ENCODE measurements at regions not wholly inside any gene's neighbourhood (a gene's known extent, or its start where the extent isn't known, plus 50 kb on each side); places are given as distances from the start of the nearest gene placed in this dataset.
A peak's percentile ranks its signal among the peaks of the same experiment; 100 is the strongest.

GRCh38 chr12:108392284-108392683 lies 53.2 kb upstream of the CMKLR1 start:
- no peak overlapping the region for H3K4me3 ChIP-seq (ENCODE audit: low read depth, low read length)
- H3K36me3 ChIP-seq = no peaks in the 10 kb centered on the region
- DNase-seq = peak; percentile 35
- TF ChIP-seq CTCF (IDR thresholded peaks at IDR 0.05; ENCODE audit: low read depth, low read length) = no peak
- no peaks in the 10 kb centered on the region for H3K27me3 ChIP-seq
- H3K4me1 ChIP-seq = peaks cover 15% of the 10 kb centered on the region
- no peaks in the 10 kb centered on the region; the same call in 1 of the 2 replicates for H3K9me3 ChIP-seq

GRCh38 chr12:108390495-108391203 lies 51.5 kb upstream of the CMKLR1 start:
- no peaks in the 10 kb centered on the region; the same call in 1 of the 2 replicates for H3K9me3 ChIP-seq
- no peaks in the 10 kb centered on the region for H3K27me3 ChIP-seq
- DNase-seq = no peak
- no peaks in the 10 kb centered on the region for H3K36me3 ChIP-seq
- H3K4me3 ChIP-seq (ENCODE audit: low read depth, low read length) = no peak overlapping the region
- TF ChIP-seq CTCF (IDR thresholded peaks at IDR 0.05; ENCODE audit: low read depth, low read length) = no peak
- peaks cover 18% of the 10 kb centered on the region for H3K4me1 ChIP-seq

GRCh38 chr12:108389544-108389943 lies 50.4 kb upstream of the CMKLR1 start:
- no peaks in the 10 kb centered on the region; the same call in 1 of the 2 replicates for H3K9me3 ChIP-seq
- H3K36me3 ChIP-seq = no peaks in the 10 kb centered on the region
- DNase-seq = no peak
- H3K4me1 ChIP-seq = peaks cover 18% of the 10 kb centered on the region
- H3K4me3 ChIP-seq (ENCODE audit: low read depth, low read length) = no peak overlapping the region
- no peak for TF ChIP-seq CTCF (IDR thresholded peaks at IDR 0.05; ENCODE audit: low read depth, low read length)
- H3K27me3 ChIP-seq = no peaks in the 10 kb centered on the region
